SU-DHL-6 (cell line): ENCODE measurements at regions not wholly inside any gene's neighbourhood (a gene's known extent, or its start where the extent isn't known, plus 50 kb on each side); places are given as distances from the start of the nearest gene placed in this dataset.

Experiments
- H2AFZ ChIP-seq: fragments of 200-600 bp; sonication (generic); 2 replicates; pipeline ENCODE4 v1.6.1; 2014; ENCODE audit warnings: low read depth, mild to moderate bottlenecking, moderate library complexity, mixed read lengths, antibody characterized with exemption, low read length; ENCODE audit not compliant: severe bottlenecking
- H3F3A ChIP-seq: fragments of 200-600 bp; shearing (Covaris generic); 2 replicates; pipeline ENCODE4 v1.6.0; 2016; ENCODE audit warnings: antibody characterized with exemption, mild to moderate bottlenecking; ENCODE audit not compliant: insufficient read depth
- H3K27ac ChIP-seq: fragments of 200-600 bp; sonication (generic); 2 replicates; pipeline ENCODE4 v1.5.1; 2016; ENCODE audit warnings: low read depth, mild to moderate bottlenecking, low read length, moderate library complexity, mixed read lengths
- H3K27me3 ChIP-seq: fragments of 200-600 bp; sonication (generic), shearing (Covaris generic); 2 replicates; pipeline ENCODE4 v1.6.0; 2014; ENCODE audit warnings: mild to moderate bottlenecking, low read length
- H3K36me3 ChIP-seq: fragments of 200-600 bp; sonication (generic); 2 replicates; pipeline ENCODE4 v1.6.1; 2014; ENCODE audit warnings: mild to moderate bottlenecking, low read length, mixed read lengths
- H3K4me2 ChIP-seq: fragments of 300-600, 200-600 bp; shearing (Covaris generic), sonication (generic); 2 replicates; pipeline ENCODE4 v1.6.0; 2014; ENCODE audit warnings: low read length, low read depth, mild to moderate bottlenecking; ENCODE audit not compliant: poor library complexity, severe bottlenecking
- H3K4me3 ChIP-seq: fragments of 200-600 bp; sonication (generic); 2 replicates; pipeline ENCODE4 v1.5.1; 2014; ENCODE audit warnings: antibody characterized with exemption, low read length, mild to moderate bottlenecking, mixed read lengths; ENCODE audit not compliant: insufficient read depth, poor library complexity, severe bottlenecking
- H3K79me2 ChIP-seq: fragments of 200-600 bp; sonication (generic); 2 replicates; pipeline ENCODE4 v1.6.1; 2014; ENCODE audit warnings: mild to moderate bottlenecking, low read length, moderate library complexity; ENCODE audit not compliant: insufficient read depth
- H3K9ac ChIP-seq: fragments of 200-600 bp; sonication (generic); 2 replicates; pipeline ENCODE4 v1.7.0; 2014; ENCODE audit warnings: mild to moderate bottlenecking, low read length
- H3K9me2 ChIP-seq: fragments of 200-600 bp; sonication (generic); replicated peaks from 2 replicates; pipeline ENCODE4 v1.6.1; 2014; ENCODE audit warnings: low read length; ENCODE audit not compliant: insufficient read depth
- H3K9me3 ChIP-seq: fragments of 200-600 bp; sonication (generic); 2 replicates; pipeline ENCODE4 v1.6.1; 2014; ENCODE audit warnings: low read length, mixed read lengths; ENCODE audit not compliant: insufficient read depth
- H4K20me1 ChIP-seq: fragments of 200-600 bp; sonication (generic); 2 replicates; pipeline ENCODE4 v1.6.1; 2014; ENCODE audit warnings: low read depth, mild to moderate bottlenecking, antibody characterized with exemption, low read length, moderate library complexity, mixed read lengths
- CTCF ChIP-seq: fragments of 200-600 bp; sonication (generic); IDR thresholded peaks from one replicate; pipeline ENCODE4 v1.5.1; 2017; ENCODE audit warnings: antibody characterized with exemption, mild to moderate bottlenecking, low read length, moderate library complexity; ENCODE audit not compliant: insufficient read depth, poor library complexity, severe bottlenecking
- EZH2phosphoT487 ChIP-seq: fragments of 200-600 bp; sonication (generic), shearing (Covaris generic); conservative IDR thresholded peaks from 2 replicates; pipeline ENCODE4 v1.6.1; 2018; ENCODE audit warnings: mild to moderate bottlenecking, antibody characterized with exemption, low read length, moderate library complexity, mixed read lengths

- Histone ChIP-seq H3K9ac (no peak overlapping the region), H3K4me2 (no peak overlapping the region), H3K4me3 (no peak overlapping the region), H3K79me2 (no peaks in the 10 kb centered on the region), H3K27me3 (no peaks in the 10 kb centered on the region), H3K9me3 (no peaks in the 10 kb centered on the region), H3F3A (no peaks in the 10 kb centered on the region), H4K20me1 (no peaks in the 10 kb centered on the region), H3K36me3 (no peaks in the 10 kb centered on the region), H3K9me2 (no peaks in the 10 kb centered on the region), H2AFZ (no peak overlapping the region), H3K27ac (no peak overlapping the region)
- TF ChIP-seq EZH2phosphoT487 = no peak
- no peak for TF ChIP-seq CTCF
These were observed 207.0 kb downstream of the AUH start for GRCh38 chr9:91154686-91155085.

- no peak for TF ChIP-seq CTCF
- TF ChIP-seq EZH2phosphoT487 = no peak
- Histone ChIP-seq H4K20me1 (no peaks in the 10 kb centered on the region), H3K9me3 (no peaks in the 10 kb centered on the region), H3K4me2 (no peak overlapping the region), H3K9me2 (no peaks in the 10 kb centered on the region), H3K79me2 (no peaks in the 10 kb centered on the region), H3K27me3 (no peaks in the 10 kb centered on the region), H3K27ac (no peak overlapping the region), H3K9ac (no peak overlapping the region), H2AFZ (no peak overlapping the region), H3K4me3 (no peak overlapping the region), H3K36me3 (no peaks in the 10 kb centered on the region), H3F3A (no peaks in the 10 kb centered on the region)
These were observed 206.5 kb downstream of the AUH start for GRCh38 chr9:91155181-91155580.

- H3K79me2 ChIP-seq = no peaks in the 10 kb centered on the region
- no peaks in the 10 kb centered on the region for H3K9me2 ChIP-seq
- no peaks in the 10 kb centered on the region for H3K27me3 ChIP-seq
- no peak overlapping the region for H3K4me2 ChIP-seq
- no peak for TF ChIP-seq EZH2phosphoT487
- no peak for TF ChIP-seq CTCF
- H3F3A ChIP-seq = no peaks in the 10 kb centered on the region
- no peaks in the 10 kb centered on the region for H4K20me1 ChIP-seq
- no peaks in the 10 kb centered on the region for H3K9me3 ChIP-seq
- H3K4me3 ChIP-seq = no peak overlapping the region
- no peak overlapping the region for H3K27ac ChIP-seq
- no peak overlapping the region for H2AFZ ChIP-seq
- no peak overlapping the region for H3K9ac ChIP-seq
- H3K36me3 ChIP-seq = no peaks in the 10 kb centered on the region
These were observed 205.9 kb downstream of the AUH start for GRCh38 chr9:91155746-91156376.
